B cell (primary cell): ENCODE measurements at regions not wholly inside any gene's neighbourhood (a gene's known extent, or its start where the extent isn't known, plus 50 kb on each side); places are given as distances from the start of the nearest gene placed in this dataset.

Experiments
- ATAC-seq: fragments of 200-7000 bp; cut with Tn5 transposase; one replicate; pipeline ENCODE4 v1.10.0; 2021; ENCODE audit warnings: low read depth, mild to moderate bottlenecking, moderate number of reproducible peaks, moderate library complexity
- CTCF ChIA-PET: fragments of 350-600 bp; sonication (Branson Sonifier 250); formaldehyde crosslinking; loops from one replicate; lab custom pipeline; 2021; ENCODE audit warnings: antibody characterized with exemption, inconsistent platforms; lab: Charles Lee
- POLR2A ChIA-PET: fragments of 350-600 bp; sonication (Branson Sonifier 250); formaldehyde crosslinking; loops from one replicate; lab custom pipeline; 2021; ENCODE audit warnings: antibody characterized with exemption; lab: Charles Lee
- DNase-seq: peaks from one replicate; pipeline ENCODE4 v3.0.0; 2013
- H2AFZ ChIP-seq: 2 replicates; pipeline ENCODE4 v1.6.1; 2012; ENCODE audit warnings: mild to moderate bottlenecking, low read depth, low read length; ENCODE audit not compliant: insufficient read depth, poor library complexity, severe bottlenecking
- H3K27ac ChIP-seq, 2 donors: 1 replicate in 1 of 2; 2 replicates in 1 of 2; pipeline ENCODE4 v1.5.1; 2012 to 2013; ENCODE audit warnings: low read length in 2 of 2, mild to moderate bottlenecking in 2 of 2, moderate library complexity in 1 of 2
- H3K27me3 ChIP-seq, 4 experiments: fragments of 200-600 bp in 1 of 4; sonication (generic) in 1 of 4; replicated peaks in 1 of 4; 1 replicate in 2 of 4; 2 replicates in 2 of 4; pipeline versions ENCODE4 v1.6.1 to v1.7.0; 2013 to 2016; ENCODE audit warnings: low read length in 3 of 4, mild to moderate bottlenecking in 2 of 4, mixed read lengths in 1 of 4, moderate library complexity in 1 of 4; ENCODE audit not compliant: insufficient read depth in 4 of 4, control insufficient read depth in 3 of 4; ENCODE audit errors: control extremely low read depth in 1 of 4
- H3K36me3 ChIP-seq, 2 experiments: replicated peaks in 1 of 2; 1 replicate in 1 of 2; 2 replicates in 1 of 2; pipeline versions ENCODE4 v1.6.1 to v1.7.1; 2013; ENCODE audit warnings: low read length in 1 of 2; ENCODE audit not compliant: insufficient read depth in 2 of 2, control insufficient read depth in 1 of 2; ENCODE audit errors: control extremely low read depth in 1 of 2, extremely low read depth in 1 of 2
- H3K4me1 ChIP-seq, 2 donors: fragments of 200-600 bp in 1 of 2; sonication (generic) in 1 of 2; 1 replicate in 1 of 2; 2 replicates in 1 of 2; pipeline versions ENCODE4 v1.5.1 to v1.6.1; 2013 to 2017; ENCODE audit warnings: low read length in 2 of 2; ENCODE audit not compliant: control insufficient read depth in 2 of 2, insufficient read depth in 2 of 2
- H3K4me2 ChIP-seq: replicated peaks from 2 replicates; pipeline ENCODE3; 2012; ENCODE audit warnings: mild to moderate bottlenecking, low read depth, low read length; ENCODE audit not compliant: poor library complexity, severe bottlenecking
- H3K4me3 ChIP-seq, 5 experiments: fragments of 200-600 bp in 1 of 5; sonication (generic) in 1 of 5; 1 replicate in 3 of 5; 2 replicates in 2 of 5; pipeline versions ENCODE4 v1.5.1 to v1.7.0; 2011 to 2016; ENCODE audit warnings: low read length in 4 of 5, mild to moderate bottlenecking in 4 of 5, low read depth in 2 of 5, control low read depth in 1 of 5, moderate library complexity in 1 of 5; ENCODE audit not compliant: insufficient read depth in 1 of 5; ENCODE audit errors: control extremely low read depth in 1 of 5, extremely low read depth in 1 of 5
- H3K79me2 ChIP-seq: fragments of 200-600 bp; sonication (generic); one replicate; pipeline ENCODE4 v1.6.0; 2016; ENCODE audit warnings: low read length; ENCODE audit not compliant: control insufficient read depth, insufficient read depth
- H3K9ac ChIP-seq: fragments of 200-600 bp; sonication (generic); 2 replicates; pipeline ENCODE4 v1.6.1; 2017; ENCODE audit warnings: mild to moderate bottlenecking, low read length, moderate library complexity
- H3K9me3 ChIP-seq, 3 donors: one replicate each; pipeline versions ENCODE4 v1.6.1 to v1.7.1; 2013; ENCODE audit warnings: low read length in 2 of 3; ENCODE audit not compliant: control insufficient read depth in 2 of 3, insufficient read depth in 1 of 3; ENCODE audit errors: control extremely low read depth in 1 of 3
- H4K20me1 ChIP-seq: 2 replicates; pipeline ENCODE4 v1.6.0; 2012; ENCODE audit warnings: mild to moderate bottlenecking, low read length; ENCODE audit not compliant: insufficient read depth, control insufficient read depth, poor library complexity, severe bottlenecking
- H3K27ac Mint-ChIP-seq: one replicate; pipeline ENCODE4 v1.8.0; 2021; ENCODE audit warnings: mixed read lengths
- H3K27me3 Mint-ChIP-seq: one replicate; pipeline ENCODE4 v1.8.0; 2021; ENCODE audit warnings: mixed read lengths
- H3K4me1 Mint-ChIP-seq: one replicate; pipeline ENCODE4 v1.8.0; 2021; ENCODE audit warnings: mixed read lengths
- H3K4me3 Mint-ChIP-seq: one replicate; pipeline ENCODE4 v1.8.0; 2021; ENCODE audit warnings: mixed read lengths
- H3K9me3 Mint-ChIP-seq: one replicate; pipeline ENCODE4 v1.8.0; 2022; ENCODE audit warnings: mixed read lengths; ENCODE audit not compliant: insufficient read depth
- CTCF ChIP-seq: fragments of 200-600 bp; IDR thresholded peaks from one replicate; pipeline ENCODE4 v1.8.0; 2022; ENCODE audit warnings: antibody characterized with exemption, mild to moderate bottlenecking
- EZH2 ChIP-seq: IDR thresholded peaks from 2 replicates; pipeline ENCODE4 v1.6.1; 2012; ENCODE audit warnings: borderline replicate concordance, low read depth, mild to moderate bottlenecking, moderate library complexity, low read length; ENCODE audit not compliant: insufficient read depth, poor library complexity, severe bottlenecking
- WGBS: methylation state at CpG from one replicate; pipeline ENCODE4 v1.1.5; 2013; ENCODE audit warnings: missing lambda C conversion rate; ENCODE audit not compliant: insufficient coverage; 5-methylcytosine and 5-hydroxymethylcytosine counted together
- intact Hi-C: fragments of 100-400 bp; cut with micrococcal nuclease; formaldehyde crosslinking; loops from one replicate; pipeline ENCODE4 v1.10.0; 2022

GRCh38 chr3:102670986-102671385 lies 236.2 kb downstream of the ZPLD1 start:
- Histone ChIP-seq H3K4me3 (no peak overlapping the region), H3K4me1 (peaks cover 0 to 6% of the 10 kb centered on the region in 2 donors), H3K27ac (no peak overlapping the region), H3K36me3 (no peaks in the 10 kb centered on the region), H2AFZ (no peak overlapping the region), H3K9me3 (no peaks in the 10 kb centered on the region), H3K9ac (no peak overlapping the region), H3K4me2 (no peak overlapping the region), H3K79me2 (no peaks in the 10 kb centered on the region), H3K27me3 (peaks cover 0 to 2% (median 0%) of the 10 kb centered on the region in 4 experiments), H4K20me1 (no peaks in the 10 kb centered on the region)
- ATAC-seq (no peak), DNase-seq (no peak)
- Mint-ChIP-seq H3K4me3 (no peak overlapping the region), H3K27me3 (peaks cover 12% of the 10 kb centered on the region), H3K9me3 (no peaks in the 10 kb centered on the region), H3K4me1 (peaks cover 2% of the 10 kb centered on the region), H3K27ac (no peak overlapping the region)
- TF ChIP-seq EZH2 (no peak), CTCF (no peak)
- WGBS: no CpG with 5 or more reads among the region's 2 CpGs
- intact Hi-C loops: no loop called here
- CTCF ChIA-PET: interaction anchor here (0.8 to 3.9 kb wide), 6 partner anchors 11 to 442 kb away, joined by 3 to 36 read pairs (median 8); no protein-coding TSS in a partner anchor
- POLR2A ChIA-PET: no interaction called here

DNA sequence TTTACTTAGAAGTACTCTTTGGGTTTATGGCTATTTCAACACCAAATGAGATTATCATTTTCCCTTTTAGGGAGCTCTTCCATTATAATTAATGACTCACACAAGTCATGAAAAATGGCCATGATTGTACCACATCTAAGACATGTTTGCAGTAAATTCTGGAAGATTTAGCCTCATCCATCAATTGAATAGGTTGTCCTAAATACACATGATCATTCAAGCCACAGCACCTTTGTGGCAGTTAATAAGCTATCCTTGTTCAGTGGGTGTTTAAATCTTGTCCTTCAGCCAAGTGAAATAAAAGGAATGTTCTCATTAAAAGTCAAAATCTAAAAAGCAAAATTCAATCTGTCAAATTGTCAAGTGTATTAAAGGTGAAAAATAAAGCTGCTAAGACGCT lies 237.5 kb downstream of the ZPLD1 start:
- WGBS: no CpG with 5 or more reads among the region's 1 CpG
- Histone ChIP-seq H3K4me3 (no peak overlapping the region), H3K9ac (no peak overlapping the region), H3K4me2 (no peak overlapping the region), H2AFZ (no peak overlapping the region), H3K4me1 (peaks cover 0 to 6% of the 10 kb centered on the region in 2 donors), H3K27me3 (peaks cover 0 to 2% (median 0%) of the 10 kb centered on the region in 4 experiments), H3K36me3 (no peaks in the 10 kb centered on the region), H3K79me2 (no peaks in the 10 kb centered on the region), H3K9me3 (no peaks in the 10 kb centered on the region), H4K20me1 (no peaks in the 10 kb centered on the region), H3K27ac (no peak overlapping the region)
- ATAC-seq: no peak
- H3K27me3 Mint-ChIP-seq: peaks cover 8% of the 10 kb centered on the region
- H3K9me3 Mint-ChIP-seq: no peaks in the 10 kb centered on the region
- no peak for TF ChIP-seq CTCF
- no peak for TF ChIP-seq EZH2
- peaks cover 2% of the 10 kb centered on the region for H3K4me1 Mint-ChIP-seq
- intact Hi-C loops: loop anchor here (2.0 kb wide), 1 partner anchor 444 kb away; no protein-coding TSS in a partner anchor
- H3K27ac Mint-ChIP-seq: no peak overlapping the region
- H3K4me3 Mint-ChIP-seq: no peak overlapping the region
- no peak for DNase-seq
- POLR2A ChIA-PET: no interaction called here
- CTCF ChIA-PET: interaction anchor here (0.7 to 3.9 kb wide), 8 partner anchors 10 to 443 kb away, joined by 3 to 36 read pairs (median 6); no protein-coding TSS in a partner anchor
